IPS-NIHi7 (cell line): ENCODE measurements at regions not wholly inside any gene's neighbourhood (a gene's known extent, or its start where the extent isn't known, plus 50 kb on each side); places are given as distances from the start of the nearest gene placed in this dataset.
"Not testable (repeated sequence)": the region's sequence is repeated elsewhere in the genome, so short reads cannot be mapped to it uniquely, and the experiment has no call there.

Experiments used
- DNase-seq: peaks from one replicate; pipeline ENCODE4 v3.0.0; 2012; ENCODE audit warnings: mixed read lengths; ENCODE audit errors: extremely low spot score

DNA sequence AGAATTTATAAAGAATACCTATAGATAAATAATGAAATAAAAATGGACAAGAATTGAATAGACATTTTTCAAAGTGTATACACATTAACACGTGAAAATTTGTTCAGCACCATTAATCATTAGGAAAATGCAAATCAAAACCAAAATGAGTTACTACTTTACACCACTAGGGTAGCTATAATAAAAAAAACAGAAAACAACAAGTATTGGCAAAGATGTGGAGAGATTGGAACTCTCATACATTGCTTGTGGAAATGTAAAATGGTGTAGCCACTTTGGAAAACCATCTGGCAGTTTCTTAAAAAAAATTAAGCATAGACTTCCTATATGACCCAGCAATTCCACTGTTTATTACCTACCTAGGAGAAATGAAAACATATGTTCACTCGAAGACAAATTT is 172.8 kb upstream of the P2RY1 start:
- no peak for DNase-seq

DNA sequence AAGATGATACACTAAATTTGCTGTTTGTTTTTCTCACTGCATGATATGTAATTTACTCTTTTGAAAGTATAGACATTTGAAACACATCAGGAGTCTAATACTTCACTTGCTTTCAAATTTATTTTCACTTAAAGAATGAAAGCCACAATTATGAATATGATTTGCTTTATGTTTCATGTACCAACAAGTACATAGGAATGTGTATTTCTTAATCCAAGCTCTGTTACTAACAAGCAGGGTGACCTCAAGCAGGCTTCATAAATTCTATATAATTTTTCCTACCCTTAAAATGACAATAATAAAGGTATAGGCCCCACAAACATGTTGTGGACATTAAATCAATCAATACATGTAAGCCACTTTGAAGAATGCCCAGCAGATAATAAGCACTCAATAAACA is 170.2 kb upstream of the P2RY1 start:
- DNase-seq, result no peak

DNA sequence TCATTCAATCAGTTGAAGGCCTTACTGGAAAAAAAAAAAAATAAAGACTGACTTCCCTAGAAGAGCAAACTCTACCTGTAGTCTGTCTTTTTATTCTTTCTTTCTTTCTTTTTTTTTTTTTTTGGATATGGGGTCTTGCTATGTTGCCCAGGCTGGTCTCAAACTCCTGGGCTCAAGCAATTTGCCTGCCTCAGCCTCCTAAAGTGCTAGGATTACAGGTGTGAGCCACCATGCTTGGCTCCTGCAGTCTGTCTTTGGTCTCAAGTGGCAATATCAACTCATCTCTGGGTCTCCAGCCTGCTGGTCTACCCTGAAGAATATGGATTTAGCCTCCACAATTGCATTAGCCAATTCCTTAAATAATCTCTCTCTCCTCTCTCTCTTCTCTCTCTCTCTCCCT is 167.7 kb upstream of the P2RY1 start:
- no peak for DNase-seq

DNA sequence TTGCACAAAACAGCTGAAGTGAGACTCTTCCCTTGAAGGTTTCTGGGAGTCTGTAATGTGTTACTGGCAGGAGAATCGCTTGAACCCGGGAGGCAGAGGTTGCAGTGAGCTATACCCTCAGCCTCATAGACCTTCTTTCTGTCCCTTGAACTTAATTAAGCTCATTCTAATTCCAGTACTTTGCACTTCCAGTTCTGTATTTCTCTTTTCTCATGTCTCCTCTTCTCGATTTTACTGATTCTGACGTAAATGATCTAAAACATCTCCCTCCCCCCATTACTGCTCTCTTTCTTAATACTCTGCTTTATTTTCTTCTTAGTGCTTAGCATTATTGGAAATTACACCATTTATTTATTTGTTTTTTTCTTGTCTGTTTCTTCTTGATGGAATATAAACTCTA is 165.4 kb upstream of the P2RY1 start:
- DNase-seq, result no peak

DNA sequence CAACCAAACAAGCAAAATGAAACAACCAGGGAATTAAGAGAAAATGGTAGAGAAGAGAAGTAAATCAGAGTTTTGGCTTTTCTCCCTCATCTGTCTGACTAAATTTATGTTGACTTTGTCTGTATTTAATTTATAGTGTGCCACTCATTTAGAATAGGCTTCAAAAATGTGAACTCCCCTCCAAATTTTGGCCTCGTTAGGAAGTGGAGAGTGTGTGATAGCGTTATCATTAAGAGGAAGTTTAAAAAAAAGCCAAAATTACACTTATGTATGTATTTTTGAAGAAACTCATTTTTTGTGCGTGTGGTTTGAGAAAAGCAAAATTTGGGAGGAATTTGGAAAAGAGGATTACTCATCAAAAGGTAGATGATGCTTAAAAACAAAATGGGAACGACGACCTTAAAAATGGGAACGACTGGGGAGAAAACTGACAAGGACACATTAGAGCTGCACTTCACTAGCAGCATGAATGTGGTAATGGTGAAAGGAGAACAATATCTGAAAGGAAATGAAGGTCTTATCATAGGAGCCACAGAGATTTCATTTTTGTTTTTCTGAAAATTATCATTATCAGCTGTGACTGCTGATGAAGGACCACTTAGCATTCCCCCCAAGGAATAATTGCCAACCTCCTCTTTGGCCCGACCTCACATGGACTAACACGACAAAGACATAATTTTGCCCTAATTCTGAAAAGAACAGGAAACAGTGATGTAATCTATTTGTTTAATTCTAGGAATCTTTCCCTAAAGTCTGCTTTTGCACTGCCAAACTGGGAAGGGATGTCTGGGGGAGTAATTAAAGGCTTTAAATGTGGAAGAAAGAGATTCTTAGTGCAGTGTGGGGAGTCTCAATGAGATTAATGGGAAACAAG is 163.2 kb upstream of the P2RY1 start:
- no peak for DNase-seq

DNA sequence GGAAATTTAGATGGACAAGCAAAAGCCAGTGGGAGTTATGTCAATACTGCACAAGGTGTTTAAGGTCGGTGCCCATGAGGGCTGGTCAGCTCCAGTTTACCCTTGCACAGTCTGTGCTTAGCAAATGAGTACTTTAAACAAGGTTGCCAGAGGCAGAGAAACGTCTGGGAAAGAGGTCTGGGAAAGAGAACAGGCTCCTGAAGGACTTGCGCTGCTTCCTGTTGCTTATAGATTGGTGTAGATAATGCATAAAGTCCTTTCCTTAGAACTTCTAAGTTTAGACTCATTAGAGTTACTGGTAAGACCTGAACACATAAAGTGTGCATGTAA is 162.6 kb upstream of the P2RY1 start:
- DNase-seq, result no peak

DNA sequence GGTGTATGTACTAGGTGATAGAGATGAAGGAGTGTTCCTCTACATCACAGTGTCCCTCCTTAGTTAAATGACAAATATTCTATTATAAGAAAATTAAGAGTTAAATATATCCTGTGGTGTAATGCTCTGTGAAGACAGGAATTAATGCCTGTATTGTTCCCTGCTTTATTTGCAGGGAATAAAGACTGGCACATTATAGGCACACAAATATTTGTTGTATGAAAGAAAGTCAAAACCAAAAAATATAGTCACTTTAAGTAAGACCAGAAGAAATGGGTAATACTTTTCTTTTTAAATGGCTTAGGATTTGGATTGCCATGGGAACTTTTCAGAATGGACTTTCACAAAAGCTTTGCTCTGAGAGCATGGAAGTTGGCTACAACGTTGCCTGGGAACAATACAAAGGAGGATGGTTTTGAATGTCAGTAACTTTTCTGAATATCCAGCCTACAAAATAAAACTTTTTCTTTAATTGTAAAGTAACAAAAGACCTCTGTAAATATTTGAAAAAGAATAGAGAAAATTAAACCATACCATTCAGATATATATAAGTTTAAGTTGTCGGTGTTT is 158.0 kb upstream of the P2RY1 start:
- DNase-seq, result no peak

DNA sequence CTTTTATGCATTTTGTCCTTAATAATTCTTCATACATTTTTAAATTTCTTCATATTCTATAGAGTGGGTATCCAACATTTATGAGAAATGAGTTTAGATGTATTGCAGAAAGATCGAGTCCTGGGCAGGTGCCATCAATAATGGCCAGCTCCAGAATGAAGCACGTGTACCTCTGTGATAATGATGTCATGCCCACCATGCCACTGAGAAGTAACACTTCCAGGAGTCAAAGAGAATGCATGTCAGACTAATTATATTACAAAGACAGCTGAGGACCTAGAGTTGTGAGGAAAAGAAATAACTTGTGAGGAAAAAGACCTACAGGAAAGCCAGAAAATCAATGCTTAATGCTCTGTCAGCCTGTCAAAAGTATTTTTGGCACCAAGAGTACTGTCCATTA is 157.4 kb upstream of the P2RY1 start:
- DNase-seq, result no peak

DNA sequence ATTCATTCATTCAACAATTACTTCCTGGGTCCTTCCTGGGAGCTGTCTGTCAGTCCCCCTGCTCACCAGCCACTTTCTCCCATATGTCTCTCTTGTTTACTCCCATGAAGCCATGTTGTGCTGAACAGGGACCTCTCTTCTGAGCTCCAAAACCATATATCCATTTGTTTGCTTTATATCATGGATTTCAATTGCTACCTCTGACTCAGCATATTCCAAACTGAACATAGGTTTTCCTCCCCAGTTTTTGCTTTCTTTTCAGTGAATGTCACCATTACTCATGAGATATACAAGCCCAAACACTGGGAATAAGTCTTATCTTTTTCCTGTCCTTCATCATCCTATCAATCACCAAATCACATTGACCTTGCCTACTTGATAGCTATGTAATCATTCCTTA is 152.5 kb upstream of the P2RY1 start:
- no peak for DNase-seq

DNA sequence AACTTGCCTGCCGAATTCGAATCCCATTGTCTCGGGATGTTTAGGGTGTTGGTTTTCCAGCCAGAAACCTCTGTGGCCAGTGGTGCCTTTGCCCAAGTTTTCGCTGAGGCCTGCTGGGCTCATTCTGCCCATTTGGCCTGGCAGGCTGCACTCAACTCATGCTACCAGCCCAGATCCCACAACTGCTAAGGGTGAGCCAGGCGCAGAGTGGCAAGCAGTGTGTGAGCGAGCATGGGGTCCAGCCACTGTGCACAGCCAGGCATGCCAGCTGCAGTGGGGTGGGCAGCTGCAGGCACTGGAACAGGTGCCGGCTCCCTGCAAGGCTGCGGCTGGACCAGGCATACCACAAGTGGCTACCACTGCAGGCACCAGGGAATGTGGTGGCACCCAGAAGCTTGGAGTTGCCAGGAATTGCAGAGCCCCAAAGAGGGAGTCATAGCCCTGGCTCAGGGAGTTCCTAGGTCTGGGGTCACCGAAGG is 151.4 kb upstream of the P2RY1 start:
- no peak for DNase-seq

DNA sequence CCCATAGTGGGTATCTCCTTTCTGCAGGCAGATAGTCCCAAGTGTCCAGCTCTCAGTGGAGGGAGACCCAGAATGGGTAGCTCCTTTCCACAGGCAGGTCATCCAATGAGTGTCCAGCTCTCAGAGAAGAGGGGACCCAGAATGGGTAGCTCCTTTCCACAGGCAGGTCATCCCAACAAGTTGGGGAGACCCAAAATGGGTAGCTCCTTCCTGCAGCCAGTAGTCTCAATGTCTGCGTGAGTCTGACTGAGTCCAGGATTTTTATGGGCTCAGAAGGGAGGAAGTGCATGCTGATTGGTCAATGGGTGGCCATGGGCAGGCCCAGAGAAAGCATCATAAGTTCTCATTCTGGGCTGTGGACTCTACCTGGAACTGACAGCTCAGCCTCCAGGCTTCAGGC is 150.7 kb upstream of the P2RY1 start:
- no peak for DNase-seq

DNA sequence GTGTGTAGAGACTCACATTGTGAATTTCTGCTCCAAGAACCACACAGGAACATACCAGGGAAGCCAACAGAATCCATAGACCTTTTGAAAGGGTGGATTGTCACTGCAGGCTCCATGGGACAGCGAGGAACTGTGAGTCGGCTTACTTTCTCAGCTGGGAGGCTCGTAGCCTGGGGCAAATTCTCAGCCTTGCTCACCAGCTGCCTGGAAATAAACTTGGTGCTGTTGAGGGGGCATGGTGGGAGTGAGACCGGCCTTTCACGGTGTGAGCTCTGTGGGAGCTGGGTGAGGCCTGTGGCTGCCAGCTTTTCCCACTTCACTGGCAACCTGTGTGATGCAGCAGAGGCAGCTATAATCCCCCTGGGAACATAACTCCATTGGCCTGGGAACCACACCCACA is 146.6 kb upstream of the P2RY1 start:
- no peak for DNase-seq

DNA sequence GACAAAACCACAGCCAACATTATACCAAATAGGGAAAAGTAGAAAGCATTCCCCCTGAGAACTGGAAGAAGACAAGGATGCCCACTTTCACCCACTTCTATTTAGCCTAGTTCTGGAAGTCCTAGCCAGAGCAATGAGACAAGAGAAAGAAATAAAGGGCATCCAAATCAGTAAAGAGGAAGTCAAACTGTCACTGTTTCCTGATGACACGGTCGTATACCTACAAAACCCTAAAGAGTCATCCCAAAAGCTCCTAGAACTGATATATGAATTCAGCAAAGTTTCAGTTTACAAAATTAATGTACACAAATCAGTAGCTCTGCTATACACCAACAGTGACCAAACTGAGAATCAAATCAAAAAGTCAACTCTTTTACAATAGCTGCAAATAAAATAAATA is 142.6 kb upstream of the P2RY1 start:
- DNase-seq, result not testable (repeated sequence)

DNA sequence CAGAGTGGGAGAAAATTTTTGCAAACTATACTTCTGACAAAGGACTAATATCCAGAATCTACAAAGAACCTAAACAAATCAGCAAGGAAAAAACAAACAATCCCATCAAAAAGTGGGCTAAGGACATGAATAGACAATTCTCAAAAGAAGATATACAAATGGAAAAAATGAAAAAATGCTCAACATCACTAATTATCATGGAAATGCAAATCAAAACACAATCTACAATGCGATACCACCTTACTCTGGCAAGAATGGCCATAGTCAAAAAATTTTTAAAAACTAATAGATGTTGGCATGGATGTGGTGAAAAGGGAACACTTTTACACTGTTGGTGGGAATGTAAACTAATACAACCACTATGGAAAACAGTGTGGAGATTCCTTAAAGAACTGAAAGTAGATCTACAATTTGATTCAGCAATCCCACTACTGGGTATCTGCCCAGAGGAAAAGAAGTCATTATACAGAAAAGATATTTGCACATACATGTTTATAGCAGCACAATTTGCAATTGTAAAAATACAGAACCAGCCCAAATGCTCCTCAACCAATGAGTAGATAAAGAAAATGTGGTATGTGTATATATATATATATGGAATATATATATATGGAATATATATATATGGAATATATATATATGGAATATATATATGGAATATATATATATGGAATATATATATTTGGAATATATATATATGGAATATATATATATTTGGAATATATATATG is 141.2 kb upstream of the P2RY1 start:
- DNase-seq, result not testable (repeated sequence)

DNA sequence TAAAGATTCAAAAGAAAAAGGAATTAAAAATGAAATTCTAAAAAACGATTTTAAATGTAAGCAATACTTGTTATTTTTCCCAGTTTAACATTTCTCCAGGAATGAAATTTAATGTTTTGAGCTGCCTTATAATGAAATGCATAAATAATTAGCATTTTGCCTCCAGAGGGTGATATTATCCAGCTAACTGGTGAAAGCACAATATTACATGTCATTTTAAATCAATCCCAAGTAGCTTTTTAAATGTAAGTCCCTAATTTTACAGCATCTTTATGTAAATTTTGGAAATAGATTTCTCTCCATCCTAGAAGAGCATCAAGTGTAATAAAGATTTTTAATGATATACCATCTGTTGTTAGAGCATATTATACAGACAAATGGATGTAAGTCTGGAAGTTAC is 139.1 kb upstream of the P2RY1 start:
- no peak for DNase-seq

DNA sequence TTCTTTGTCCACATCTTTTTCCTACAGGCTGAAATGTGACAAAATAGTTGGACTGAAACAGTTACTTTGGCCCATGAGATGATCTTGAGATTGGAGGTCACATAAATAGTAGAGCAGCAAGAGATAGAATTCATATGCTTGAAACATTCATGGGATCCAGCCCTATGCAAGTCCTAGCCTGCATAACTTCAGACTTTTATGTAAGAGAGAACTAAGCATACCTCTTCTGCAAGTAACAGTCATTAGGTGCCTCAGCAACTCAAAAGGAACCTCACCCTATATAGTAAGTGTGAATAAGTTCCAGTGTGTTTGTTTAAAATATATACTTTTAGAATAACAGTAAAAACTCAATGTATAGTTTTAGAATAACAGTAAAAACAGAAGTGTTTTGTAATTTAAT is 138.0 kb upstream of the P2RY1 start:
- no peak for DNase-seq

DNA sequence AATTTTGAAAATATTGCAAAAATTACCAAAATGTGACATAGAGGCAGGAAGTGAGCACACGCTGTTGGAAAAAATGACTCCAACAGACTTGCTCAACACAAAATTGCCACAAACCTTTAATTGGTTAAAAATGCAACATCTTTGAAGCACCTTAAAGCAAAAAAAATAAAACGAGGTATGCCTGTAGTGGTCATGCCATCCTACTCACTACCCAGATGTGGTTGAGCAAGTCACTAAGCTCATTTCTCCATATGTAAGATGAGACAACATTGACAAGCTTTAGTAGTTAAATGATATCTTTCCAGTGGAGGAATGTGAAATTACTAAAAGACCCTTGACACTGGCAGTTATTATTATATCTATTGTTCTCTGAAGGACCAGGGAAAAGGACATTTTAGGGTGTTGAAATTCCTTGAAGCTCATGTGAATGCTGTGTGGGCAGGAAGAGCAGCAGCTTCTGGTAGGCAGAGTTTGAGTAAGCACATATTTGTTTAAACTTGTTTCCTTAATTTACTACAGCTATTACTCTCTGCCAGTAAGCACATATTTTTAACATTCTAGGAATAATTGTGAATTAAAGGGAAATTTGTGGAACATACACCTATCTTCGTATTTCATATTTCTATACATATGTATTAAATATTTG is 131.6 kb upstream of the P2RY1 start:
- no peak for DNase-seq

DNA sequence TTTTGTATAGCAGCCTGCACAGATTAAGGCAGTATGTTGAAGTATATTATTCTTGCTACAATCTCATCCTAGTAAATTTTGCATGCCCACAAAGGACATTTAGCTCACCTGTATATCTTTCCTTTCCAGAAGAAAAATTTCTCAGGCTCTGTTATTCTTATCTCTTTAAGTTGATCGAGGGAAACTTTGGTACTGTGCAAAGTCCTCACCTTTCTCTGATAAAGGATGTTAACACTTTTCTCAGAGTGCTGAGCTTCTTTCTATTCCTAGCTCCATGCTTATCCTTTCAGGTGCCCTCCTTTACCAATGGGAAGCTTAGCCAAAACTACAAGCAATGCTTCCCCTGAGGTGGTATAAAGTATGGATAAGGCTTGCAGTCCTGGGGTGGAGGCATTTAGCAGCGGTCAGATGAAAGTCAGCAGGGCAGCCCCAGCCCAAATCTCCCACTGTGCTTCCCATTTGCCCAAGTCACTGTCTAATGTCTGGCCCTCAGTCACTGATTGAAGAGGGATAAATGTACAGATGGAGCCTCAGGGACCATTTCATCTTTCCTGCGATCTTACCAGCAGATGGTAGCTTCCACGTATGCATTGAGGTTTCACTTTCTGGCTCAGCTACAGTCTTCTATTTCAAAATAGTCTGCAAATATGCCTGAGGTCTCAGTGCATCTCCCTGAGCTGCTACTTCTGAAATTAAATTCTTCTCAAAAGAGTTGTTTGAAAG is 127.8 kb upstream of the P2RY1 start:
- peak; percentile 12 for DNase-seq

DNA sequence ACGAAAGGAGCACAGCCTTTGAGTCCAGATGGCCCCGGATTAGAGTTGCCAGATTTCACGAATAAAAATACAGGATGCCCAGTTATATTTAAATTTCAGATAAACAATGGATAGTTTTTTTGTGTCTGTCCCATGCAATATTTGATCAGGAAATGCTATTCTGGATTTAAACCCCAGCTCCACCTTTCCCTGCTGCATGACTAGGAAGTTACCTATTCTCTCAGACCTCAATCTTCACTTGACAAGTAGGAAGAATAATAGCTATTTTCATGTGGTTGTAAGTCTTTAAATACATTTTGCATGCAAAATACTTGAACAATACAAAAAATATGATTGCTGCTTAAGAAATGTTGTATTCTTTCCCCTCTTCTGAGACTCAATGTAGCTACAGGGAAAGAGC is 125.3 kb upstream of the P2RY1 start:
- no peak for DNase-seq

DNA sequence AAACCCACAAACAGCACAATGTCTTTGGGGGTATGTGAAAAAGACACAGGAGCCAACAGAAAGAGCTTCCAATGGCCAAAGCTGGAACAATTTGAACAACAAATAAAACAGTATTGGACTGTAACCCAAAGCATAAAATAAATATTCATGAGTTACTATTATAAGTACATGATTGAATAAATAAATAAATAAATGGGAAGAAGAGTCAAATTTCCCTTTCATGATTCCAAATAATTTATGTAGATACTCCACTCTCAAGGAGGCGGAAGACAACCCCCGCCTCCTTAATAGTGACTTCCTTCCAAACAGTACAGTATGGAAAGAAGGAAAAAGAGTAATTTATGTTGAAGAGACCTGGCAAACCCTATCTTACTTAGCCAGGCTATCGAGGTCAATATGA is 124.4 kb upstream of the P2RY1 start:
- no peak for DNase-seq

DNA sequence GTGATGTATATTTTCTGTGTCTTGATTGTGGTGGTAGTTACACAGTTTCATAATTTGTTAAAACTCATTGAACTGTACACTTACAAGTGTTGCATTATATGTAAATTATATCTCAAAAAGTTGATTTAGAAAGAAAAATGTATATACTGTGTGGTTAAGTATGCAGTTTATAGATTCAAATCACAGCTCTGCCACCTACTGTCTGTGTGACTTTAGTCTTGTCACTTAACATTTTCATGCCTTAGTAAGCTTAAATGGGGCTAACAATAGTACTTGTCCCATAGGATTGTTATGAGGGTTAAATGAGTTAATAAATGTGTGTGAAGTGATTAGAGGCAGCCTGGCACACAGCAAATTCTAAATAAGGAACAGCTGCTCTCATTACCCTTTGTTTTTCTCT is 120.9 kb upstream of the P2RY1 start:
- no peak for DNase-seq

DNA sequence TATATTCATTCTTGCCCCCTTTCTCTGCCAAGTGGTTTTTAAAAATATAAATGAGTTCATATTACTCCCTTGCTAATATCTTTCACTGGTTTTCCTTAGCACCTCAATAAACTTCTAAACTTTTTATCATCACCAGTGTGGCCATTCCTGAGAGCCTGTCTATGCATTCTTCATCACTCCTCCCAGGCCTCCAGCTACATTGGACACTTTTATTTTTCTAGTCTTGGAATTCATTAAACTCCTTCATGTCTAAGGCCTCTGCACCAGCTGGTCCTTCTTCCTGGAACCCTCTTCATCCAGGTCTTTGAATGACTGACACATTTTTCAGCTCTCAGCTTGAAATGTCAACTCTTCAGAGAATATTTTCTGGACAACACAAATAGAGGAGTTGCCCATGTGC is 120.4 kb upstream of the P2RY1 start:
- DNase-seq, result no peak
